ENCODE measurements at regions not wholly inside any gene's neighbourhood (a gene's known extent, or its start where the extent isn't known, plus 50 kb on each side); places are given as distances from the start of the nearest gene placed in this dataset.

GRCh38 chr5:136856648-136857047, 491.3 kb upstream of the TRPC7 start:
- TF ChIP-seq POLR2A (IDR thresholded peaks at IDR 0.05): no peak
- TF ChIP-seq, protein P1, sequence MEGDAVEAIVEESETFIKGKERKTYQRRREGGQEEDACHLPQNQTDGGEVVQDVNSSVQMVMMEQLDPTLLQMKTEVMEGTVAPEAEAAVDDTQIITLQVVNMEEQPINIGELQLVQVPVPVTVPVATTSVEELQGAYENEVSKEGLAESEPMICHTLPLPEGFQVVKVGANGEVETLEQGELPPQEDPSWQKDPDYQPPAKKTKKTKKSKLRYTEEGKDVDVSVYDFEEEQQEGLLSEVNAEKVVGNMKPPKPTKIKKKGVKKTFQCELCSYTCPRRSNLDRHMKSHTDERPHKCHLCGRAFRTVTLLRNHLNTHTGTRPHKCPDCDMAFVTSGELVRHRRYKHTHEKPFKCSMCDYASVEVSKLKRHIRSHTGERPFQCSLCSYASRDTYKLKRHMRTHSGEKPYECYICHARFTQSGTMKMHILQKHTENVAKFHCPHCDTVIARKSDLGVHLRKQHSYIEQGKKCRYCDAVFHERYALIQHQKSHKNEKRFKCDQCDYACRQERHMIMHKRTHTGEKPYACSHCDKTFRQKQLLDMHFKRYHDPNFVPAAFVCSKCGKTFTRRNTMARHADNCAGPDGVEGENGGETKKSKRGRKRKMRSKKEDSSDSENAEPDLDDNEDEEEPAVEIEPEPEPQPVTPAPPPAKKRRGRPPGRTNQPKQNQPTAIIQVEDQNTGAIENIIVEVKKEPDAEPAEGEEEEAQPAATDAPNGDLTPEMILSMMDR (IDR thresholded peaks at IDR 0.05): no peak

DNA sequence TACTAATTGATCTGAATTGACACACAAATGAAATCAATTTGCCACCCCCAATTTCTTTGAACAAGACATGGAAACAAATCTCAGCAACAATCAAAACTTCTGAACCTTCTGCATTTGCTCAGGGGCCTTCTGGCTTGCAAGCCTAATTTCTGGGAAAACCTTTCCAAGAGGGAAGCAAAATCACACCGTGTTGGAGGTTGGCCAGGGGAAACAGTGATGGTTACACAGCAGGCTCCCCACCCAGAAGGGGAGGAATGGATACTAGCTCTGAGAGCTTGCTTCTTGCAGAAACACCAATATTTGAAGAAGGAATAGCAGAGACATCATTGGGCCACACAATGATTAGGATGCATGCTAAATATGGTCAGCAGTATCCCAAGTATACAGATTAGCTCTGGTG, 488.6 kb upstream of the TRPC7 start:
- intact Hi-C loops (cut with DNase I): no loop called here
- Histone ChIP-seq H3K9me3 (replicated peaks in 1 of 3) (no peaks in the 10 kb centered on the region), H3K4me3 (no peak overlapping the region), H3K4me1 (replicated peaks in 1 of 2) (no peaks in the 10 kb centered on the region), H3K27ac (no peak overlapping the region), H3K27me3 (no peaks in the 10 kb centered on the region), H3K36me3 (replicated peaks in 1 of 2) (no peaks in the 10 kb centered on the region)
- TF ChIP-seq, protein P1 (IDR thresholded peaks at IDR 0.05): no peak
- TF ChIP-seq POLR2A (IDR thresholded peaks at IDR 0.05): no peak
- DNase-seq: no peak
- WGBS, 4 donors: 28 to 79% (median 58%) methylated on average over 1 of the region's 1 CpG

More at GRCh38 chr5:136856648-136857047, 491.3 kb upstream of the TRPC7 start:
- Histone ChIP-seq H3K27me3 (no peaks in the 10 kb centered on the region), H3K4me3 (no peak overlapping the region), H3K4me1 (replicated peaks in 1 of 2) (no peaks in the 10 kb centered on the region), H3K36me3 (replicated peaks in 1 of 2) (no peaks in the 10 kb centered on the region), H3K9me3 (replicated peaks in 1 of 3) (no peaks in the 10 kb centered on the region), H3K27ac (no peak overlapping the region)
- DNase-seq: no peak
- WGBS, 4 donors: 79 to 84% (median 82%) methylated on average over 3 of the region's 3 CpGs
- intact Hi-C loops (cut with DNase I): no loop called here

DNA sequence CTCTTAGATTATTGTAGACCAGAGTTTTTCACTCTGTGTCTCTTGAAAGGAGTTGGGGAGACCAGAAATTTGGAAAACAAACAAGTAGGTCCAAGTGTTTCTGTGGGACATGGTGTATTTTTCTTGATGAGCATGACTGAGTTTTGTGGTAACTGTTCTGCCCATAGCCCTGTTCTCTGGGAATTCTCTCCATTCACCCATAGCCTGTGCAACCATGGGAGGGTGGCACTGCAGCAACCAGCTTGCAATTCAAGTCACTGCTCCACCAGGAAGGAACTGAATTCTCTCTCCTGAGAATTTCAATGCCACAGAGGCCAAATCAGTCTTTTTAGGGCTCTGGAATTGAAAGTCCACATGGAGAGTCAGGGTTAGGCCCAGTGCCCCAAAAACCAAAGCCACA, 475.3 kb upstream of the TRPC7 start:
- Histone ChIP-seq H3K36me3 (replicated peaks in 1 of 2) (no peaks in the 10 kb centered on the region), H3K27me3 (no peaks in the 10 kb centered on the region)
- intact Hi-C loops (cut with DNase I): no loop called here

DNA sequence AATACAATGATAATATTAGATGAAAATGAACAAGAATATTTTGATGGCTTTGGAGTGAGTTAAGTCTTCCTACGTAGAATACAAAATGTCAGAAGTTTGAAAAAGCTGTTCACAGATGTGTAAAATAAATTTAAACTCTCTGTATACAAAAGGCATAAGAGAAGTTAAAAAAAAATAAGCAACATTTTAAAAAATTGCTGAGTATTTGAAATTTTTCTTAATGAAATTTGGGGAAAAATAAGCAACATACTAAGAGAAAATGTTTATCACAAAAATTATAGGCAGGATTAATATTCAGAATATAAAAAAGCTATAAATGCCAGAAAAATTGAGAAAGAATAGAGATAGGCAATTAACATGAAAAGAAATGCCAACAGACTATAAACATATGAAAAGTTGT, 470.7 kb upstream of the TRPC7 start:
- Histone ChIP-seq H3K4me1 (replicated peaks in 1 of 2) (no peaks in the 10 kb centered on the region), H3K36me3 (replicated peaks in 1 of 2) (no peaks in the 10 kb centered on the region), H3K9me3 (replicated peaks in 1 of 3) (no peaks in the 10 kb centered on the region), H3K27ac (no peak overlapping the region), H3K27me3 (no peaks in the 10 kb centered on the region), H3K4me3 (no peak overlapping the region)
- 83 to 89% (median 87%) methylated on average over 1 of the region's 1 CpG for WGBS, 4 donors
- TF ChIP-seq, protein P1 (IDR thresholded peaks at IDR 0.05): no peak
- no peak for TF ChIP-seq POLR2A (IDR thresholded peaks at IDR 0.05)
- no peak for DNase-seq
- intact Hi-C loops (cut with DNase I): no loop called here

More for the DNA sequence above, 475.3 kb upstream of the TRPC7 start:
- H3K4me1 ChIP-seq (replicated peaks in 1 of 2): no peaks in the 10 kb centered on the region
- no peak overlapping the region for H3K27ac ChIP-seq
- no peak overlapping the region for H3K4me3 ChIP-seq
- no peak for DNase-seq
- no peak for TF ChIP-seq POLR2A (IDR thresholded peaks at IDR 0.05)
- no peaks in the 10 kb centered on the region for H3K9me3 ChIP-seq (replicated peaks in 1 of 3)

GRCh38 chr5:136820848-136821247, 455.5 kb upstream of the TRPC7 start:
- intact Hi-C loops (cut with DNase I): no loop called here
- Histone ChIP-seq H3K36me3 (replicated peaks in 1 of 2) (no peaks in the 10 kb centered on the region), H3K4me3 (no peak overlapping the region), H3K27me3 (no peaks in the 10 kb centered on the region), H3K27ac (no peak overlapping the region), H3K9me3 (replicated peaks in 1 of 3) (no peaks in the 10 kb centered on the region), H3K4me1 (replicated peaks in 1 of 2) (no peaks in the 10 kb centered on the region)
- 83 to 91% (median 90%) methylated on average over 1 of the region's 1 CpG for whole genome bisulfite sequencing, 4 donors
- DNase-seq: no peak
- no peak for TF ChIP-seq POLR2A (IDR thresholded peaks at IDR 0.05)
- TF ChIP-seq, protein P1 (IDR thresholded peaks at IDR 0.05): no peak
